Superior temporal gyrus (tissue), 1 donor: ENCODE measurements at regions not wholly inside any gene's neighbourhood (a gene's known extent, or its start where the extent isn't known, plus 50 kb on each side); places are given as distances from the start of the nearest gene placed in this dataset.
"Not testable (repeated sequence)": the region's sequence is repeated elsewhere in the genome, so short reads cannot be mapped to it uniquely, and the experiment has no call there.

ENCODE experiments used
- DNase-seq: peaks from one replicate; pipeline ENCODE4 v3.0.0-alpha.2; 2016; ENCODE audit errors: extremely low spot score

- DNase-seq = no peak
These were observed 454.9 kb downstream of the PRR16 start for GRCh38 chr5:120919017-120919416.

DNA sequence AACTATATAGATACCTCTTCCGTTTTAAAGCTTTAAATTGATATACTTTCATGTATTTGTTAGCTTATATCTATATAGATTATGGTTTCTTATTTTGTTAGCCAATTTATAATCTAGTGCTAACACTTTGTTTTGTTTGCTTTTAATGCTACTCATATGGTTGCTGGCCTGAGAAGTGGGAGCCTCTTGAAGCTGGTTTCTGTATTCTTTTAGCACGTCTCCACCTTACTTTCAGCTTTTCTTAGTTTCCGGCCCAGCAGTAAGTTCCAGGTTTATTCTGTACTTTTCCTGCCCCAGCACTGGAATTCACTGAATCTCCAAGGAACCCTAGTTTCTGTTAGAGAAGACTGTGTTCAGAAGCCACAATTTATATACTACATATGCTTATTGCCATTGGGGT is 458.9 kb downstream of the PRR16 start:
- DNase-seq = no peak

DNA sequence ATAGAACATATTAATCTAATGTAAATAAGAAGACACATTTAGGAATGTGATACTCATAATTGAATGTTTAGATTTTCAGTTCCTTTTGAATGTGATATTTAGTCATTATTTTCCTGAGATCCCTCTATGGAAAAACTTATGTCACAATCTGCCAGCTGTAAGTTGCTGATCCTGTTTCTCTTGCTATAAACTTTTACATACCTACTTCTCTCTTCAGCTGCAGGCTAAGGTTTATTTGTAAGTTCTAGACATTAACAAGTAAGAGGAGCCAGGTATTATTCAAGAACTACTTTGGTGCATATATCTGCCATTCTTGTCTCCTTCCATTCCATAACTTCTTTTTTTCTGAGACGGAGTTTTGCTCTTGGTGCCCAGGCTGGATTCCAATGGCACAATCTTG is 462.4 kb downstream of the PRR16 start:
- DNase-seq = no peak

GRCh38 chr5:120927950-120928530 is 463.9 kb downstream of the PRR16 start:
- no peak for DNase-seq

DNA sequence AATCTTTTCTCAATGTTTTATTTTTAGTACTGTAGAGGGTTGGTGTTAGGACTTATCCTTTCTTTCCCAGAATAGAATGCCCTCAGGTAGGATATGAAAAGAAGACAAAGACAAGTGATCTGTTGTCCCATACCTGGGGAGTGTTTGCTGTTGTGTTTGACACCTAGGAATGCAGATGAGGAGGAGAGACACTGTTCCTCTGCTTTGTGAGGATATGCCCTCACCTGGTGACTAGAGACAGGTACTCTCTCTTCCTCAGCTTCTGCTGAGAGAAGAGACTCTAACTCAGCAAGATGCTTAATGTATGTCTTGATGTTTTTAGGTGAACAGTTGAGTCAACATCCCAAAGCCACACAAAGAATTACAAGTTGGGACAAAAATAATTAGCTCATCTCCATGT is 468.4 kb downstream of the PRR16 start:
- DNase-seq = no peak

DNA sequence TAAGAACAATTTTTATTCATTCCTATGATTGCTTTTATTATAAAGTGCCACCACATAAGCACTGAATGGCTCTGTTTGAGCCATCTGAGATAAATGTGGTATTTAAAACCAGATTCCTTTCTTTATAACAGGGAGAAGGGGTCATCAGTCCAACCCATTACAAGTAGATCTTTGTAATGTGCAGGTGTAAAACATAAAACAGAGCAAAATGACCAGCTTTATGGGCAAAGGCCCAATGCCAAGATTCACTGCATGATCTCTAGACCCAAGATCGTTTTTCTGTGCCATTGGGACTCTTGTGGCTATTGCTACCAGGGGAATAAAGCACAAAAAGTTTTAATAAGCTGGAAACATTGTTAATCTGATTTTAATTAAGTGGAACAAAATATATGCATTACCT is 469.9 kb downstream of the PRR16 start:
- no peak for DNase-seq

DNA sequence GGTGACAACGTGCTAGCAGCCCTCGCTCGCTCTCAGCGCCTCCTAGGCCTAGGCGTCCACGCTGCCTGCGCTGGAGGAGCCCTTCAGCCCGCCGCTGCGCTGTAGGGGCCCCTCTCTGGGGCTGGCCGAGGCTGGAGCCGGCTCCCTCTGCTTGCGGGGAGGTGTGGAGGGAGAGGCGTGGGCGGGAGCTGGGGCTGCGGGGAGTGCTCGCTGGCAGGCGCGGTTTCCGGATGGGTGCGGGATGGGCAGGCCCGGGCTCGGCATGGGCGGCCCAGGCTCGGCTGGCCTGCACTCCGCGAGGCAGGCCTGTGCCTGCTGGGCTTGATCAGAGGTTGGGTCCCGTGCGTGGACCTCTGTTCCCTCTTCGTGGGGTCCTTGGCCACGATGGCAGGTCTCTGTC is 472.6 kb downstream of the PRR16 start:
- DNase-seq = no peak

GRCh38 chr5:120938604-120939003 is 474.5 kb downstream of the PRR16 start:
- no peak for DNase-seq

DNA sequence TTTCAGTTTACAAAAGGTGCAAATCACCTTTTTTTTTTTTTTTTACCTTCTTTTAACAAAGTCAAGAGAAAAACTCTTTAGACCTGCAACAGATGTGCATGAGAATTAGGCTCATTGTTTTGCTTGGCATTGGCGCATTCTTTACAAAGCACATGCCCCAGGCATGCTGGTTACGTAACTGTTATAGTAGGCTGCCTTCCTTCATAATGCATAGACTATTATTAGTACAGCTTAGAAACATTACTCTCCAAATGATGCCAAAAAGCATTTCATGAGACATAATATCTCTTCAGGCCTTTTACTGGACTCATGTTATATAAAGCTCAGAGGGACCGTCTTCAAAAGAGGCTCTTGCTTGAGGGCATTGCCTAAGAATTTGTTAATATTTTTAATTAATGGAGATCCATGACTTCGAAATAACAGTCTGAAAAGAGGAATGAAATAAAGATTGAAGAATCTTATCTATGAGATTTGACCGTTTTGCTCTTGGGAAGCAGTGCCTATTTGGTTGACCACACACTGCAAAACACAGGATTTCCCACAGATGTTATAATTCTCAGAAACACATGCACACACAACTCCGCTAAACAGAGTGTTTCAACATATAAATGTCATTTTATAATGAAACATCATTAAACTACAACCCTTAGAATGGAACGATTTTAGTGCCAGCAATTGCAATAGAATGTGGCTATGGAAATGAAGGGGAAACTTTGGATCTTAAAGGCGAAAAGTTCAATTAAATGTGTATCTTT is 478.7 kb downstream of the PRR16 start:
- DNase-seq = no peak

DNA sequence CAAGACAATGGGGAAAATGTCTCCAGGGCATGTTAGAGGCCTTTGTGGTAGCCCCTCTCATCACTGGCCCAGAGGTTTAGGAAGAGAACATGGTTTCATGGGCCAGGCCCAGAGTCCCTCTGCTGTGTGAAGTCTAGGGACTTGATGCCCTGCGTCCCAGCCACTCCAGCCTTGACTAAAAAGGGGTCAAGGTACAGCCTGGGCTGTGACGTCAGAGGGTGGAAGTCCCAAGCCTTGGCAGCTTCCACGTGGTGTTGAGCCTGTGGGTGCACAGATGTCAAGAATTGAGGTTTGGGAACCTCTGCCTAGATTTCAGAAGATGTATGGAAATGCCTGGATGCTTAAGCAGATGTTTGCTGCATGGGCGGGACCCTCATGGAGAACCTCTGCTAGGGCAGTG is 485.5 kb downstream of the PRR16 start:
- DNase-seq = not testable (repeated sequence)

GRCh38 chr5:120953445-120953844 is 489.3 kb downstream of the PRR16 start:
- DNase-seq = not testable (repeated sequence)

DNA sequence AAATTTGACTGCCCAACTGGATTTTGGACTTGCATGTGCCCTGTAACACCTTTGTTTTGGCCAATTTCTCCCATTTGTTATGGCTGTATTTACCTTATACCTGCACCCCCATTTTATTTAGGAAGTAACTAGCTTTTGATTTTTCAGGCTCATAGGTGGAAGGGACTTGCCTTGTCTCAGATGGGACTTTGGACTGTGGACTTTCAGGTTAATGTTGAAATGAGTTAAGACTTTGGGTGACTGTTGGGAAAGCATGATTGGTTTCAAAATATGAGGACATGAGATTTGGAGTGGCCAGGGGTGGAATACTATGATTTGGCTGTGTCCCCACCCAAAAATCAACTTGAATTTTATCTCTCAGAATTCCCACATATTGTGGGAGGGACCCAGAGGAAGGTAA is 490.2 kb downstream of the PRR16 start:
- no peak for DNase-seq

DNA sequence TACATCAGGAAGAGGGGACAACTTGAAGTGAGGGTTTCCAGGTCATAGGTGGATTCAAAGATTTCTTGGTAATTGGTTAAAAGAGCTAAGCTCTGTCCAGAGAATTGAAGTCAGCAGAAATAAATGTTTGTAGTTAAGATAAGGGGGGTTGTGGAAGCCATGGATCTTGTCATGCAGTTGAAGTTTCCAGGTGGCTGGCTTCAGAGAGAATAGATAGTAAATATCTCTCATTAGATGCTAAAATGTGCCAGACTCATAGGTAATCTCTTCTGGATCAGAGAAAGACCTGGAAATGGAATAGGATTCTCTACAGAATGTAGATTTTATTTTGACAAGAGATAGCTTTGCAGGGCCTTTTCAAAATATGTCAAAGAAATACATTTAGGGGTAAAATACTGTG is 491.7 kb downstream of the PRR16 start:
- no peak for DNase-seq

DNA sequence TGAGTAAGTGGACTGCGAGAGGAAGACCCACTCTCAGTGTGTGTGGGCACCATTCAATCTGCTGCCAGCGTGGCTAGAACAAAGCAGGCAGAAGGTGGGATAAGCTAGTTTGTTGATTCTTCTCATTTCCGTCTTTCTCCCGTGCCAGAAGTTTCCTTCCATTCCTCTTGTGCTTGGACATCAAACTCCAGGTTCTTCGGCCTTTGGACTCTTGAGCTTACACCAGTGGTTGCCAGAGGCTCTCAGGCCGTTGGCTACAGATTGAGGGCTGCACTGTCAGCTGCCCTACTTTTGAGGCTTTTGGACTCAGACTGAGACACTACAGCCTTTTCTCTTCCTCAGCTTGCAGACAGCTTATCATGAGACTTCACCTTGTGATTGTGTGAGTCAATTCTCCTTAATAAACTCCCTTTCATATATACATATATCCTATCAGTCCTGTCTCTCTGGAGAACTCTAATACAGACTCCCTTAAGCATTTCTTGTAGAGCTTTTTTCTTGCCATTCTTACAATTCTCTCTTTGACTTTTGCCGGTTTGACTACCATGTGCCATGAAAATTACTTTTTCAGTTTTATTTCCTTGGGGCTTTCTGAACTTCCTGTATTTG is 494.9 kb downstream of the PRR16 start:
- DNase-seq = no peak

DNA sequence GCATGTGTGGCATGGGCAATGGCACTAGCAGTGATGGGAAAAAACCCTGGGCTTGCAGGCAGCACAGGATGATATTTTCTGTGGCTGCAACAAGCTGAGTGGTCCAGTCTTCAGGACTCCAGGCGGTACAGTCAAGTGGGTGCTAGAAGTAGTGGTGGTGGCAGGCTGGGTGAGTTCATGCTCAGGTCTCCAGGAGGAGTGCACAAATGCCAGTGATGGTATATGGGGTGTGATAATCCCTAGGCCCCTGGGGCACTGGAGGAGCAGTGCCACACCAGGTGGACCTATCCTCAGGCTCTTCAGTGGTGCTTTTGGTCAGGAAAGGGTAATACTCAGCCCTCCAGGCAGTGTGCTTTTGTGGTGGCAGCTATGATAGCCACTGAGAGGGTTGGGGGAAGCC is 496.4 kb downstream of the PRR16 start:
- DNase-seq = no peak

DNA sequence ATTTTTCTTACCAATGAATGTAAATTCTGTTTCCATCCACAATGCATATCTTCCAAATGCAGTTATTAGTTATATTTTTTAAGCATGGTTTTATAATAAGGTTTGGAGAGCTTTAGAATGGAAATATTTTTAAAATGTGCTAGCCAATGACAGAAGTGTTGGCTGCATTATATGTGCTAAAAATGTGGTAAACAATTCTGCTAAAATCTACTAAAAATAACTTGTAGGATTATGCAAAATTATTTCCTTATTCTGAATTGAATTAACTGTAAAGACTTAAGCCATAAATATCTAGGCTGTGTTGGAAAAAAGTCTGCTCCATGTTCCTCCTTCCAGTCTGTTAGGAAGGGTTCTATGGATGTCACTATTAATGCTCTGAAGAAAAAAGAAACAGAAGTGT is 503.3 kb downstream of the PRR16 start:
- DNase-seq = no peak

GRCh38 chr5:120974690-120975089 is 510.6 kb downstream of the PRR16 start:
- no peak for DNase-seq

DNA sequence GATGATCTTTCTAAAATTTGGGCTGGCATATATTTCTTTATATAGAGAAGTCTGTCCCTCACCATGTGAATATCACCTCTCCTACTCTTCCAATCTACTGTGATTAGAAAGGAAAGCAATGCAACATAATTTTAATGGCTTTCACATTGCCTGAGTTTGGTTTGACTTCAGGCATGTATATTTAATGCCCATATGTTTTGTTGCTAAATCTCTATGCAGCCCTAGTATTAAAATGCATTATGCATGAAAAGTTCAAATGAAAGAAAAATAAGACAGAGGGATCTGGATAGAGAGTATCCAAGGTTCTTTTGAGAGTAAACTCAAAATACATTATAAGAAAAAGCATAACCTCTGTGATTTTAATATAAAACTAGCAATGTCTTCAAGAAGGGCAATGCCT is 518.3 kb downstream of the PRR16 start:
- no peak for DNase-seq

- no peak for DNase-seq
These were observed 521.4 kb downstream of the PRR16 start for GRCh38 chr5:120985526-120985925.

- no peak for DNase-seq
These were observed 524.4 kb downstream of the PRR16 start for GRCh38 chr5:120988491-120988890.

DNA sequence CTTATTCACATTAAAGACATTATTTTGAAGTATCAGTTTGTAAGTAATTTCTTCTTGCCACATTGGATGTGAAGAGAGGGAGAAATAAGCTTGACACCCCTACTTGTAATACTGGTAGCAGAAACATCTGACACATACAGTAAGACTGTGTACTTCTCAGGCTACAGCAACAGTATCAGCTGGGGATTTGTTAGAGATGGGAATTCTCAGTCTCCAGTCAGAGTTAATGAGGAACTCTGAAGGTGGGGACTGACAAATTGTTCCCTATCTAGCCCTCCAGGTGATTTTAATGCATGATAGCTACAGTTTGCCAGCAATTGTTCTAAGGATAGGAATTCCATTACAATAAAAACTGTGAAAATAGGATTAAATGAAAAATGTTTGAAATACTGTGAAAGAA is 524.8 kb downstream of the PRR16 start:
- DNase-seq = no peak

- no peak for DNase-seq
These were observed 527.5 kb downstream of the PRR16 start for GRCh38 chr5:120991569-120991968.

- DNase-seq = no peak
These were observed 530.0 kb downstream of the PRR16 start for GRCh38 chr5:120994112-120994511.
